ENCODE measurements at regions not wholly inside any gene's neighbourhood (a gene's known extent, or its start where the extent isn't known, plus 50 kb on each side); places are given as distances from the start of the nearest gene placed in this dataset.

GRCh38 chr7:68207676-68208075 is 1211.0 kb downstream of the TYW1 start:
- Histone ChIP-seq H3K27ac (no peak overlapping the region), H3K27me3 (ENCODE audit: low read depth) (no peaks in the 10 kb centered on the region), H3K4me1 (no peaks in the 10 kb centered on the region), H3K9me3 (no peaks in the 10 kb centered on the region), H3K4me3 (no peak overlapping the region), H3K36me3 (no peaks in the 10 kb centered on the region)
- ATAC-seq (no peak), DNase-seq (no peak)
- intact Hi-C loops (cut with DNase I) = no loop called here
- no peak for TF ChIP-seq CTCF (IDR thresholded peaks at IDR 0.05)

GRCh38 chr7:68209486-68209885 is 1212.9 kb downstream of the TYW1 start:
- intact Hi-C loops (cut with DNase I) = no loop called here
- TF ChIP-seq CTCF (IDR thresholded peaks at IDR 0.05) = no peak
- Histone ChIP-seq H3K9me3 (no peaks in the 10 kb centered on the region), H3K4me3 (no peak overlapping the region), H3K36me3 (no peaks in the 10 kb centered on the region), H3K27me3 (ENCODE audit: low read depth) (no peaks in the 10 kb centered on the region), H3K27ac (no peak overlapping the region), H3K4me1 (no peaks in the 10 kb centered on the region)
- ATAC-seq (no peak), DNase-seq (no peak)

GRCh38 chr7:68213838-68214237 is 1217.2 kb downstream of the TYW1 start:
- no peak for ATAC-seq
- H3K27me3 ChIP-seq (ENCODE audit: low read depth) = no peaks in the 10 kb centered on the region
- no peaks in the 10 kb centered on the region for H3K4me1 ChIP-seq
- no peaks in the 10 kb centered on the region for H3K36me3 ChIP-seq
- H3K4me3 ChIP-seq = no peak overlapping the region
- no peak for TF ChIP-seq CTCF (IDR thresholded peaks at IDR 0.05)
- H3K9me3 ChIP-seq = no peaks in the 10 kb centered on the region
- no peak overlapping the region for H3K27ac ChIP-seq
- DNase-seq = no peak
- intact Hi-C loops (cut with DNase I) = no loop called here

GRCh38 chr7:68216051-68216450 is 1219.4 kb downstream of the TYW1 start:
- intact Hi-C loops (cut with DNase I) = no loop called here
- Histone ChIP-seq H3K4me1 (no peaks in the 10 kb centered on the region), H3K4me3 (no peak overlapping the region), H3K36me3 (no peaks in the 10 kb centered on the region), H3K27me3 (ENCODE audit: low read depth) (no peaks in the 10 kb centered on the region), H3K27ac (no peak overlapping the region), H3K9me3 (no peaks in the 10 kb centered on the region)
- no peak for TF ChIP-seq CTCF (IDR thresholded peaks at IDR 0.05)
- no peak for DNase-seq
- no peak for ATAC-seq

GRCh38 chr7:68217426-68217825 is 1220.8 kb downstream of the TYW1 start:
- intact Hi-C loops (cut with DNase I) = no loop called here
- no peak for DNase-seq
- no peak for TF ChIP-seq CTCF (IDR thresholded peaks at IDR 0.05)

GRCh38 chr7:68218461-68218860 is 1221.8 kb downstream of the TYW1 start:
- TF ChIP-seq CTCF (IDR thresholded peaks at IDR 0.05) = no peak
- Histone ChIP-seq H3K27ac (no peak overlapping the region), H3K27me3 (ENCODE audit: low read depth) (no peaks in the 10 kb centered on the region), H3K4me3 (no peak overlapping the region), H3K36me3 (no peaks in the 10 kb centered on the region), H3K4me1 (no peaks in the 10 kb centered on the region), H3K9me3 (no peaks in the 10 kb centered on the region)
- no peak for DNase-seq
- ATAC-seq = no peak
- intact Hi-C loops (cut with DNase I) = no loop called here

More at GRCh38 chr7:68217426-68217825, 1220.8 kb downstream of the TYW1 start:
- ATAC-seq = no peak
- Histone ChIP-seq H3K4me3 (no peak overlapping the region), H3K36me3 (no peaks in the 10 kb centered on the region), H3K27ac (no peak overlapping the region), H3K4me1 (no peaks in the 10 kb centered on the region), H3K9me3 (no peaks in the 10 kb centered on the region), H3K27me3 (ENCODE audit: low read depth) (no peaks in the 10 kb centered on the region)

Measured in lower lobe of right lung (tissue), 2 donors.